ENCODE measurements at regions not wholly inside any gene's neighbourhood (a gene's known extent, or its start where the extent isn't known, plus 50 kb on each side); places are given as distances from the start of the nearest gene placed in this dataset.

- TF ChIP-seq ZNF580 (tag by site-specific recombination; IDR thresholded peaks at IDR 0.05) (no peak), ZNF174 (tag by site-specific recombination; IDR thresholded peaks at IDR 0.05) (no peak), ZNF121 (tag by site-specific recombination; IDR thresholded peaks at IDR 0.05) (no peak), KLF16 (tag by site-specific recombination; IDR thresholded peaks at IDR 0.05) (no peak)
- TF ChIP-seq, protein P1, sequence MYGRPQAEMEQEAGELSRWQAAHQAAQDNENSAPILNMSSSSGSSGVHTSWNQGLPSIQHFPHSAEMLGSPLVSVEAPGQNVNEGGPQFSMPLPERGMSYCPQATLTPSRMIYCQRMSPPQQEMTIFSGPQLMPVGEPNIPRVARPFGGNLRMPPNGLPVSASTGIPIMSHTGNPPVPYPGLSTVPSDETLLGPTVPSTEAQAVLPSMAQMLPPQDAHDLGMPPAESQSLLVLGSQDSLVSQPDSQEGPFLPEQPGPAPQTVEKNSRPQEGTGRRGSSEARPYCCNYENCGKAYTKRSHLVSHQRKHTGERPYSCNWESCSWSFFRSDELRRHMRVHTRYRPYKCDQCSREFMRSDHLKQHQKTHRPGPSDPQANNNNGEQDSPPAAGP (tag by site-specific recombination; IDR thresholded peaks at IDR 0.05) = no peak
These were observed 74.1 kb upstream of the SHANK2 start for GRCh38 chr11:71326328-71326940.
